ENCODE measurements at regions not wholly inside any gene's neighbourhood (a gene's known extent, or its start where the extent isn't known, plus 50 kb on each side); places are given as distances from the start of the nearest gene placed in this dataset.

DNA sequence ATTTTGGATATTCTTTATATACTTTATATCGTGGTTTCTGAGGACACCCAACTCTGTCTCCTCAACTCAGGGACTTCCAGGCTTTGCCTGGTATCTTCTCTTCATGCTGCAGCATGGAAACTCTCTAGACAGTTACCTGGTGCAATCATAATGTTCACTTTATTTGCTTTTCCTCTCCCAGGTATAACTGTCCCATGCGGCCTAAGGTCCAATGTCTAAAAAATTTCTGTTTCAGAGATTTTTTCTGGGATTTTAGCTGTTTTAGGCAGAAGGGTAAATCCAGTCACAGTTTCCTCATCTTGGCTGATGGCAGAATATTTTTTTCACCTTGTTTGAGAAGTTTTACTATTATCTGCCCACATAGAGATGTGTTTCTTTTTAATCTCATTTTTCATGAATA, 139.9 kb upstream of the KCNMB2 start:
- Histone ChIP-seq H2AFZ (ENCODE audit: low read length) (no peak overlapping the region), H4K20me1 (ENCODE audit: insufficient read depth, low read length, poor library complexity, severe bottlenecking) (no peaks in the 10 kb centered on the region), H3K36me3 (ENCODE audit: insufficient read depth, low read length) (no peaks in the 10 kb centered on the region), H3K79me2 (ENCODE audit: insufficient read depth, low read length) (no peaks in the 10 kb centered on the region), H3K27me3 (ENCODE audit: insufficient read depth, low read length, poor library complexity, severe bottlenecking) (no peaks in the 10 kb centered on the region), H3K9me2 (replicated peaks; ENCODE audit: low read depth, low read length) (no peaks in the 10 kb centered on the region), H3K4me1 (ENCODE audit: insufficient read depth, low read length, poor library complexity, severe bottlenecking) (no peaks in the 10 kb centered on the region), H3K4me3 (ENCODE audit: low read length, poor library complexity, severe bottlenecking) (no peak overlapping the region), H3K9ac (ENCODE audit: low read depth, low read length, poor library complexity, severe bottlenecking) (no peak overlapping the region), H3F3A (ENCODE audit: low read depth) (no peaks in the 10 kb centered on the region), H3K4me2 (ENCODE audit: low read depth, low read length, poor library complexity, severe bottlenecking) (no peak overlapping the region), H3K9me3 (ENCODE audit: insufficient read depth, low read depth, low read length) (no peaks in the 10 kb centered on the region)
- no peak for TF ChIP-seq EZH2phosphoT487 (IDR thresholded peaks at IDR 0.05; ENCODE audit: borderline replicate concordance)
- TF ChIP-seq, protein P1, sequence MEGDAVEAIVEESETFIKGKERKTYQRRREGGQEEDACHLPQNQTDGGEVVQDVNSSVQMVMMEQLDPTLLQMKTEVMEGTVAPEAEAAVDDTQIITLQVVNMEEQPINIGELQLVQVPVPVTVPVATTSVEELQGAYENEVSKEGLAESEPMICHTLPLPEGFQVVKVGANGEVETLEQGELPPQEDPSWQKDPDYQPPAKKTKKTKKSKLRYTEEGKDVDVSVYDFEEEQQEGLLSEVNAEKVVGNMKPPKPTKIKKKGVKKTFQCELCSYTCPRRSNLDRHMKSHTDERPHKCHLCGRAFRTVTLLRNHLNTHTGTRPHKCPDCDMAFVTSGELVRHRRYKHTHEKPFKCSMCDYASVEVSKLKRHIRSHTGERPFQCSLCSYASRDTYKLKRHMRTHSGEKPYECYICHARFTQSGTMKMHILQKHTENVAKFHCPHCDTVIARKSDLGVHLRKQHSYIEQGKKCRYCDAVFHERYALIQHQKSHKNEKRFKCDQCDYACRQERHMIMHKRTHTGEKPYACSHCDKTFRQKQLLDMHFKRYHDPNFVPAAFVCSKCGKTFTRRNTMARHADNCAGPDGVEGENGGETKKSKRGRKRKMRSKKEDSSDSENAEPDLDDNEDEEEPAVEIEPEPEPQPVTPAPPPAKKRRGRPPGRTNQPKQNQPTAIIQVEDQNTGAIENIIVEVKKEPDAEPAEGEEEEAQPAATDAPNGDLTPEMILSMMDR (conservative IDR thresholded peaks at IDR 0.05; ENCODE audit: low read length), result no peak

GRCh38 chr3:178397202-178397601, 139.0 kb upstream of the KCNMB2 start:
- no peaks in the 10 kb centered on the region for H3K4me1 ChIP-seq (ENCODE audit: insufficient read depth, low read length, poor library complexity, severe bottlenecking)
- no peaks in the 10 kb centered on the region for H3F3A ChIP-seq (ENCODE audit: low read depth)
- no peaks in the 10 kb centered on the region for H4K20me1 ChIP-seq (ENCODE audit: insufficient read depth, low read length, poor library complexity, severe bottlenecking)
- TF ChIP-seq EZH2phosphoT487 (IDR thresholded peaks at IDR 0.05; ENCODE audit: borderline replicate concordance), result no peak
- TF ChIP-seq, protein P1 (conservative IDR thresholded peaks at IDR 0.05; ENCODE audit: low read length), result no peak
- H3K27me3 ChIP-seq (ENCODE audit: insufficient read depth, low read length, poor library complexity, severe bottlenecking), result no peaks in the 10 kb centered on the region
- no peaks in the 10 kb centered on the region for H3K9me3 ChIP-seq (ENCODE audit: insufficient read depth, low read depth, low read length)
- no peak overlapping the region for H3K4me2 ChIP-seq (ENCODE audit: low read depth, low read length, poor library complexity, severe bottlenecking)
- H2AFZ ChIP-seq (ENCODE audit: low read length), result no peak overlapping the region
- no peaks in the 10 kb centered on the region for H3K79me2 ChIP-seq (ENCODE audit: insufficient read depth, low read length)
- no peak overlapping the region for H3K9ac ChIP-seq (ENCODE audit: low read depth, low read length, poor library complexity, severe bottlenecking)
- no peaks in the 10 kb centered on the region for H3K36me3 ChIP-seq (ENCODE audit: insufficient read depth, low read length)
- no peaks in the 10 kb centered on the region for H3K9me2 ChIP-seq (replicated peaks; ENCODE audit: low read depth, low read length)
- no peak overlapping the region for H3K4me3 ChIP-seq (ENCODE audit: low read length, poor library complexity, severe bottlenecking)

- H3K9ac ChIP-seq (ENCODE audit: low read depth, low read length, poor library complexity, severe bottlenecking), result no peak overlapping the region
- H2AFZ ChIP-seq (ENCODE audit: low read length), result no peak overlapping the region
- no peaks in the 10 kb centered on the region for H3K9me3 ChIP-seq (ENCODE audit: insufficient read depth, low read depth, low read length)
- no peak overlapping the region for H3K4me3 ChIP-seq (ENCODE audit: low read length, poor library complexity, severe bottlenecking)
- H3K4me1 ChIP-seq (ENCODE audit: insufficient read depth, low read length, poor library complexity, severe bottlenecking), result no peaks in the 10 kb centered on the region
- H3K9me2 ChIP-seq (replicated peaks; ENCODE audit: low read depth, low read length), result no peaks in the 10 kb centered on the region
- H3K79me2 ChIP-seq (ENCODE audit: insufficient read depth, low read length), result no peaks in the 10 kb centered on the region
- H3F3A ChIP-seq (ENCODE audit: low read depth), result no peaks in the 10 kb centered on the region
- H3K4me2 ChIP-seq (ENCODE audit: low read depth, low read length, poor library complexity, severe bottlenecking), result no peak overlapping the region
- H4K20me1 ChIP-seq (ENCODE audit: insufficient read depth, low read length, poor library complexity, severe bottlenecking), result no peaks in the 10 kb centered on the region
- no peaks in the 10 kb centered on the region for H3K36me3 ChIP-seq (ENCODE audit: insufficient read depth, low read length)
- H3K27me3 ChIP-seq (ENCODE audit: insufficient read depth, low read length, poor library complexity, severe bottlenecking), result no peaks in the 10 kb centered on the region
- TF ChIP-seq, protein P1 (conservative IDR thresholded peaks at IDR 0.05; ENCODE audit: low read length), result no peak
- no peak for TF ChIP-seq EZH2phosphoT487 (IDR thresholded peaks at IDR 0.05; ENCODE audit: borderline replicate concordance)
Observed at GRCh38 chr3:178397836-178398235, 138.4 kb upstream of the KCNMB2 start.

All from Loucy (cell line).